ENCODE measurements at regions not wholly inside any gene's neighbourhood (a gene's known extent, or its start where the extent isn't known, plus 50 kb on each side); places are given as distances from the start of the nearest gene placed in this dataset.

DNA sequence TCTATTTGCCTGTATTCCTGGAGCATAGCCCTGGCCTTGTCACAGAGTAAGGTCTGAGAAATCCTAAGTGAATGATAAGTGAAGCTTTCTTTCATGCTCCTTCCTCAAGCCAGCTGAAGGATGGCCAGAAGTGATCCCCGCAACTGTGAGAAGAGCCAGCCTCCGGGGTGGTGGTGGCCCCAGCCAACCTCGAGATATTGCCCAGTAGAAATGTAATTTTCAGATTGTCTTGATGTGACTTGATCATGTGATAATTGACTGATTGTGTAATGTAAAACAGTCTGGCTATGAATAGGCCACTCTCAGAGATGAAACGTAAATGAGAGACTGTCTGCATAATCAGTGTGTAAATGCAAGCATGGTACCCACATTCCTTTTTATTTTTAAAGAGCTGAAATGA is 242.4 kb upstream of the CAMK1G start:
- no peak overlapping the region for H3K9ac ChIP-seq (ENCODE audit: low read length)
- H3K27ac ChIP-seq (ENCODE audit: low read length): no peak overlapping the region
- no peak overlapping the region for H2AFZ ChIP-seq (ENCODE audit: low read depth, low read length)
- no peak overlapping the region for H3K4me2 ChIP-seq (ENCODE audit: low read length)
- H3K79me2 ChIP-seq (replicated peaks; ENCODE audit: insufficient read depth, low read length): no peaks in the 10 kb centered on the region
- H3K9me3 ChIP-seq (ENCODE audit: low read length): no peaks in the 10 kb centered on the region
- H3F3A ChIP-seq (ENCODE audit: insufficient read depth, low read length, poor library complexity, severe bottlenecking): no peaks in the 10 kb centered on the region
- H3K36me3 ChIP-seq (ENCODE audit: insufficient read depth, low read length): no peaks in the 10 kb centered on the region
- no peak for TF ChIP-seq EP300 (conservative IDR thresholded peaks at IDR 0.05; ENCODE audit: poor library complexity, severe bottlenecking)
- TF ChIP-seq, protein P1, sequence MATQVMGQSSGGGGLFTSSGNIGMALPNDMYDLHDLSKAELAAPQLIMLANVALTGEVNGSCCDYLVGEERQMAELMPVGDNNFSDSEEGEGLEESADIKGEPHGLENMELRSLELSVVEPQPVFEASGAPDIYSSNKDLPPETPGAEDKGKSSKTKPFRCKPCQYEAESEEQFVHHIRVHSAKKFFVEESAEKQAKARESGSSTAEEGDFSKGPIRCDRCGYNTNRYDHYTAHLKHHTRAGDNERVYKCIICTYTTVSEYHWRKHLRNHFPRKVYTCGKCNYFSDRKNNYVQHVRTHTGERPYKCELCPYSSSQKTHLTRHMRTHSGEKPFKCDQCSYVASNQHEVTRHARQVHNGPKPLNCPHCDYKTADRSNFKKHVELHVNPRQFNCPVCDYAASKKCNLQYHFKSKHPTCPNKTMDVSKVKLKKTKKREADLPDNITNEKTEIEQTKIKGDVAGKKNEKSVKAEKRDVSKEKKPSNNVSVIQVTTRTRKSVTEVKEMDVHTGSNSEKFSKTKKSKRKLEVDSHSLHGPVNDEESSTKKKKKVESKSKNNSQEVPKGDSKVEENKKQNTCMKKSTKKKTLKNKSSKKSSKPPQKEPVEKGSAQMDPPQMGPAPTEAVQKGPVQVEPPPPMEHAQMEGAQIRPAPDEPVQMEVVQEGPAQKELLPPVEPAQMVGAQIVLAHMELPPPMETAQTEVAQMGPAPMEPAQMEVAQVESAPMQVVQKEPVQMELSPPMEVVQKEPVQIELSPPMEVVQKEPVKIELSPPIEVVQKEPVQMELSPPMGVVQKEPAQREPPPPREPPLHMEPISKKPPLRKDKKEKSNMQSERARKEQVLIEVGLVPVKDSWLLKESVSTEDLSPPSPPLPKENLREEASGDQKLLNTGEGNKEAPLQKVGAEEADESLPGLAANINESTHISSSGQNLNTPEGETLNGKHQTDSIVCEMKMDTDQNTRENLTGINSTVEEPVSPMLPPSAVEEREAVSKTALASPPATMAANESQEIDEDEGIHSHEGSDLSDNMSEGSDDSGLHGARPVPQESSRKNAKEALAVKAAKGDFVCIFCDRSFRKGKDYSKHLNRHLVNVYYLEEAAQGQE (IDR thresholded peaks at IDR 0.05; ENCODE audit: borderline replicate concordance): no peak
- TF ChIP-seq, protein P2, sequence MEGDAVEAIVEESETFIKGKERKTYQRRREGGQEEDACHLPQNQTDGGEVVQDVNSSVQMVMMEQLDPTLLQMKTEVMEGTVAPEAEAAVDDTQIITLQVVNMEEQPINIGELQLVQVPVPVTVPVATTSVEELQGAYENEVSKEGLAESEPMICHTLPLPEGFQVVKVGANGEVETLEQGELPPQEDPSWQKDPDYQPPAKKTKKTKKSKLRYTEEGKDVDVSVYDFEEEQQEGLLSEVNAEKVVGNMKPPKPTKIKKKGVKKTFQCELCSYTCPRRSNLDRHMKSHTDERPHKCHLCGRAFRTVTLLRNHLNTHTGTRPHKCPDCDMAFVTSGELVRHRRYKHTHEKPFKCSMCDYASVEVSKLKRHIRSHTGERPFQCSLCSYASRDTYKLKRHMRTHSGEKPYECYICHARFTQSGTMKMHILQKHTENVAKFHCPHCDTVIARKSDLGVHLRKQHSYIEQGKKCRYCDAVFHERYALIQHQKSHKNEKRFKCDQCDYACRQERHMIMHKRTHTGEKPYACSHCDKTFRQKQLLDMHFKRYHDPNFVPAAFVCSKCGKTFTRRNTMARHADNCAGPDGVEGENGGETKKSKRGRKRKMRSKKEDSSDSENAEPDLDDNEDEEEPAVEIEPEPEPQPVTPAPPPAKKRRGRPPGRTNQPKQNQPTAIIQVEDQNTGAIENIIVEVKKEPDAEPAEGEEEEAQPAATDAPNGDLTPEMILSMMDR (IDR thresholded peaks at IDR 0.05; ENCODE audit: poor library complexity, severe bottlenecking): no peak
- no peak for TF ChIP-seq SMC3 (conservative IDR thresholded peaks at IDR 0.05; ENCODE audit: poor library complexity)
- TF ChIP-seq EZH2 (IDR thresholded peaks at IDR 0.05; ENCODE audit: borderline replicate concordance, insufficient read depth, low read length, poor library complexity, severe bottlenecking): no peak
- TF ChIP-seq RAD21 (conservative IDR thresholded peaks at IDR 0.05): no peak
- TF ChIP-seq MXI1 (conservative IDR thresholded peaks at IDR 0.05; ENCODE audit: poor library complexity, severe bottlenecking): no peak
- TF ChIP-seq POLR2AphosphoS5 (IDR thresholded peaks at IDR 0.05): no peak
- TF ChIP-seq TAF1 (IDR thresholded peaks at IDR 0.05; ENCODE audit: low read depth): no peak
- H3K27me3 ChIP-seq (ENCODE audit: insufficient read depth, low read depth, low read length): no peaks in the 10 kb centered on the region
- H3K9me2 ChIP-seq (ENCODE audit: insufficient read depth, low read length): no peaks in the 10 kb centered on the region
- no peak overlapping the region for H3K4me3 ChIP-seq (ENCODE audit: low read length)
- no peaks in the 10 kb centered on the region for H4K20me1 ChIP-seq (ENCODE audit: insufficient read depth)

DNA sequence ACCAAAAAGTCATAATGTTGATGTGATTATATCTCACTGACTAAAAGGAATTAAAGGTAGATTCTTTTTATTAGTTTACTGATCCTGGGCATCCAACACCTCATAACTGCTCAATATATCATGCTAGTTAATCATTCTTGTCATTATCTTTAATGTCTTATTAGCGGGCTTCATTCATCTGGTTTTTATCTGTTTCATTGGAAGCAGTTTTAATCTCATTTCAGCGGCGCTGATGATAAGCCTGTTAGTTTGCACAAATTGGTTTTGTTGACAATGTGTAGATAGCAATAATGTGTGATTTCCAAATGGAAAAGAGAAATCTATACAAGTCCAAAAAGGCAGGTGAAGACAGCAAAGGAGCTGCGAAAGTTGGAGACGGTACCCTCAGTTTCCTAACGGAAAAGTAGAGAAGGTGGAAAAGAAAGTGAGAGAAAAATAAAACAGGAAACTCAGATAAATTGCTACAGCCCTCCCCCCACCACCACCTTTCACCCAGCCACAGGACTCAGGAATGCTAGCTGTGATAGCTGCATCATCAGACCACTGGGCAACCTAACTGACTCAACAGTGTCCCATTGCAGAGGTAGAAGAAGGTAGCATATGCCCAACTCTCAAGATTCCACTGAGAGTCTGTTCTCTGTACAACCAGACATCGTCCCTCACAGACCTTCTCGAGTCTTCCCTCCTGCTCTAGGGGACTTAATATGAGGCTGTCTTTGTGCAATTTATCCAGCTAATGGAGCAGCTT is 241.7 kb upstream of the CAMK1G start:
- TF ChIP-seq, protein P2 (IDR thresholded peaks at IDR 0.05; ENCODE audit: poor library complexity, severe bottlenecking): no peak
- TF ChIP-seq SMC3 (conservative IDR thresholded peaks at IDR 0.05; ENCODE audit: poor library complexity) (no peak), MXI1 (conservative IDR thresholded peaks at IDR 0.05; ENCODE audit: poor library complexity, severe bottlenecking) (no peak), TAF1 (IDR thresholded peaks at IDR 0.05; ENCODE audit: low read depth) (no peak), POLR2AphosphoS5 (IDR thresholded peaks at IDR 0.05) (no peak), RAD21 (conservative IDR thresholded peaks at IDR 0.05) (no peak), EP300 (conservative IDR thresholded peaks at IDR 0.05; ENCODE audit: poor library complexity, severe bottlenecking) (no peak), EZH2 (IDR thresholded peaks at IDR 0.05; ENCODE audit: borderline replicate concordance, insufficient read depth, low read length, poor library complexity, severe bottlenecking) (no peak)
- TF ChIP-seq, protein P1 (IDR thresholded peaks at IDR 0.05; ENCODE audit: borderline replicate concordance): no peak
- Histone ChIP-seq H3K79me2 (replicated peaks; ENCODE audit: insufficient read depth, low read length) (no peaks in the 10 kb centered on the region), H3K27me3 (ENCODE audit: insufficient read depth, low read depth, low read length) (no peaks in the 10 kb centered on the region), H2AFZ (ENCODE audit: low read depth, low read length) (no peak overlapping the region), H3K4me3 (ENCODE audit: low read length) (no peak overlapping the region), H3K9ac (ENCODE audit: low read length) (no peak overlapping the region), H3K9me2 (ENCODE audit: insufficient read depth, low read length) (no peaks in the 10 kb centered on the region), H3K9me3 (ENCODE audit: low read length) (no peaks in the 10 kb centered on the region), H3F3A (ENCODE audit: insufficient read depth, low read length, poor library complexity, severe bottlenecking) (no peaks in the 10 kb centered on the region), H4K20me1 (ENCODE audit: insufficient read depth) (no peaks in the 10 kb centered on the region), H3K4me2 (ENCODE audit: low read length) (no peak overlapping the region), H3K36me3 (ENCODE audit: insufficient read depth, low read length) (no peaks in the 10 kb centered on the region), H3K27ac (ENCODE audit: low read length) (no peak overlapping the region)
